ENCODE measurements at regions not wholly inside any gene's neighbourhood (a gene's known extent, or its start where the extent isn't known, plus 50 kb on each side); places are given as distances from the start of the nearest gene placed in this dataset.

- DNase-seq: peak; percentile 58
- Histone ChIP-seq H3K27ac (no peak overlapping the region), H3K9me3 (ENCODE audit: severe bottlenecking) (no peaks in the 10 kb centered on the region), H3K36me3 (no peaks in the 10 kb centered on the region), H3K27me3 (ENCODE audit: insufficient read depth, low read depth, severe bottlenecking) (peaks cover 21% of the 10 kb centered on the region), H3K4me3 (ENCODE audit: low read depth, low read length) (no peak overlapping the region)
- TF ChIP-seq CTCF (IDR thresholded peaks at IDR 0.05; ENCODE audit: low read depth, low read length): peak; percentile 70
These were observed 80.0 kb downstream of the COPS8 start for GRCh38 chr2:237165405-237166276.

GRCh38 chr2:237167038-237167437, 81.3 kb downstream of the COPS8 start:
- TF ChIP-seq CTCF (IDR thresholded peaks at IDR 0.05; ENCODE audit: low read depth, low read length): no peak
- no peak for DNase-seq
- H3K27me3 ChIP-seq (ENCODE audit: insufficient read depth, low read depth, severe bottlenecking): peaks cover 21% of the 10 kb centered on the region
- no peaks in the 10 kb centered on the region for H3K36me3 ChIP-seq
- H3K27ac ChIP-seq: no peak overlapping the region
- no peaks in the 10 kb centered on the region for H3K9me3 ChIP-seq (ENCODE audit: severe bottlenecking)
- H3K4me3 ChIP-seq (ENCODE audit: low read depth, low read length): no peak overlapping the region

- Histone ChIP-seq H3K9me3 (ENCODE audit: severe bottlenecking) (no peaks in the 10 kb centered on the region), H3K36me3 (no peaks in the 10 kb centered on the region), H3K27me3 (ENCODE audit: insufficient read depth, low read depth, severe bottlenecking) (peaks cover 17% of the 10 kb centered on the region), H3K4me3 (ENCODE audit: low read depth, low read length) (no peak overlapping the region), H3K27ac (no peak overlapping the region)
- no peak for DNase-seq
- no peak for TF ChIP-seq CTCF (IDR thresholded peaks at IDR 0.05; ENCODE audit: low read depth, low read length)
These were observed 82.2 kb downstream of the COPS8 start for GRCh38 chr2:237167934-237168333.

- no peaks in the 10 kb centered on the region for H3K36me3 ChIP-seq
- DNase-seq: no peak
- no peaks in the 10 kb centered on the region for H3K9me3 ChIP-seq (ENCODE audit: severe bottlenecking)
- TF ChIP-seq CTCF (IDR thresholded peaks at IDR 0.05; ENCODE audit: low read depth, low read length): no peak
- H3K27ac ChIP-seq: no peak overlapping the region
- H3K27me3 ChIP-seq (ENCODE audit: insufficient read depth, low read depth, severe bottlenecking): peaks cover 2% of the 10 kb centered on the region
- no peak overlapping the region for H3K4me3 ChIP-seq (ENCODE audit: low read depth, low read length)
These were observed 84.3 kb downstream of the COPS8 start for GRCh38 chr2:237170020-237170419.

GRCh38 chr2:237171396-237171795, 85.7 kb downstream of the COPS8 start:
- Histone ChIP-seq H3K27me3 (ENCODE audit: insufficient read depth, low read depth, severe bottlenecking) (no peaks in the 10 kb centered on the region), H3K27ac (no peak overlapping the region), H3K4me3 (ENCODE audit: low read depth, low read length) (no peak overlapping the region), H3K36me3 (no peaks in the 10 kb centered on the region), H3K9me3 (ENCODE audit: severe bottlenecking) (no peaks in the 10 kb centered on the region)
- TF ChIP-seq CTCF (IDR thresholded peaks at IDR 0.05; ENCODE audit: low read depth, low read length): no peak
- DNase-seq: no peak

GRCh38 chr2:237171881-237172280, 86.2 kb downstream of the COPS8 start:
- no peak overlapping the region for H3K27ac ChIP-seq
- peaks cover 2% of the 10 kb centered on the region for H3K27me3 ChIP-seq (ENCODE audit: insufficient read depth, low read depth, severe bottlenecking)
- no peak for DNase-seq
- no peaks in the 10 kb centered on the region for H3K36me3 ChIP-seq
- TF ChIP-seq CTCF (IDR thresholded peaks at IDR 0.05; ENCODE audit: low read depth, low read length): no peak
- H3K4me3 ChIP-seq (ENCODE audit: low read depth, low read length): no peak overlapping the region
- H3K9me3 ChIP-seq (ENCODE audit: severe bottlenecking): no peaks in the 10 kb centered on the region
